NCI-H1417 treated with DMSO at 0.1 percent for 48 hours (cell line): ENCODE measurements at regions not wholly inside any gene's neighbourhood (a gene's known extent, or its start where the extent isn't known, plus 50 kb on each side); places are given as distances from the start of the nearest gene placed in this dataset.
"Not testable (repeated sequence)": the region's sequence is repeated elsewhere in the genome, so short reads cannot be mapped to it uniquely, and the experiment has no call there.

Experiments used
- DNase-seq: peaks from one replicate; lab custom pipeline; 2025; lab: John Stamatoyannopoulos, UW

DNA sequence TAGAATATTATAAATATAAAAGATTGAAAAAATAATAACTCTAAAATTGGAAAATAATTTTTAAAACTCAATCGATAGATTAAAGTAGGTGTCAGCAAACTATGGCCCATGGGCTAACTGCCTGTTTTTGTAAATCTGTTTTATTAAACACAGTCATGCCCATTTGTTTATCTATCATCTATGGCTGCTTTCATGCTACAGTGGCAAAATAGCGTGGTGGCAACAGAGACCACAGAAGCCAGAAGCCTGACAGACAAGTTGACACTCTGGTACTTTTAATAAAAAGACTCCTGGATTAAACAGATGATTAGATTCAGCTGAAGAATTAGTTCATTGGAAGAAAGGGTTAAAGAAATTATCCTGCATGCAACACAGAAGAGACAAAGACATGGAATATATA is 400.7 kb upstream of the RORB start:
- no peak for DNase-seq

DNA sequence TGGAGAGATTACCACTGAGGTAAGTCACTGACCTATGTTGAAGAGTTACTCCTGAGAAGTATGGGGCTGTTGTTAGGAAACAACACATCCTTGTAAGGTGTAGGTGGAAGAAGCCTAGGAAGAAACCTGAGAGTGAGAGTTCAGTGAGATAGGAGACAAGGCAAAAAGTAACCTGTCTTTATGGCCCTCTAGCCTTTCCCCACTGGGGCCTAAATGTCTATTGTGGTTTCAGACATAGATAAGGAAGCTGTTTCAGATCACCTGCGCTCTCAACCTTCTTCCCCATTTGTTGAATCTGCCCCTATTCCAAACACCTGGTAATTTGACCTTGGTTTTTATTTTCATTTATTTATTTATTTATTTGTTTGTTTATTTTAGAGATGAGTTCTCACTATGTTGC is 397.1 kb upstream of the RORB start:
- DNase-seq, result no peak

DNA sequence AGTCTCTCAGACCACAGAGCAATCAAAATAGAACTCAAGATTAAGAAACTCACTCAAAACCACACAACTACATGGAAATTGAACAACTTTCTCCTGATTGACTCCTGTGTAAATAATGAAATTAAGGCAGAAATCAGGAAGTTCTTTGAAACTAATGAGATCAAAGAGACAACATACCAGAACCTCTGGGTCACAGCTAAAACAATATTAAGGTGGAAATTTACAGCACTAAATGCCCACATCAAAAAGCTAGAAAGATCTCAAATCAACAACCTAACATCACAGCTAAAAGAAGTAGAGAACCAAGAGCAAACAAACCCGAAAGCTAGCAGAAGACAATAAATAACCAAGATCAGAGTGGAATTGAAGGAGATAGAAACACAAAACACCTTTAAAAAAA is 395.0 kb upstream of the RORB start:
- not testable (repeated sequence) for DNase-seq

DNA sequence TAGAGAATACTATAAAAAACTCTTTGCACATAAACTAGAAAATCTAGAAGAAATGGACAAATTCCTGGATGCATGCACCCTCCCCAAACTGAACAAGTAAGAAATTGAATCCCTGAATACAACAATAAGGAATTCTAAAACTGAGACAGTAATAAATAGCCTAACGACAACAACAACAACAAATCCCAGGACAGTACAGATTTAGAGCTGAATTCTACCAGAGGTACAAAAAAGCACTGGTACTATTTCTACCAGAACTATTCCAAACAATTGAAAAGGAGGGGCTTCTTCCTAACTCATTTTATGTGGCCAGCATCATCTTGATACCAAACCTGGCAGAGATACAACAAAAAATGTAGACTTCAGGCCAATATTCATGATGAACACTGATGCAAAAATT is 394.4 kb upstream of the RORB start:
- no peak for DNase-seq

DNA sequence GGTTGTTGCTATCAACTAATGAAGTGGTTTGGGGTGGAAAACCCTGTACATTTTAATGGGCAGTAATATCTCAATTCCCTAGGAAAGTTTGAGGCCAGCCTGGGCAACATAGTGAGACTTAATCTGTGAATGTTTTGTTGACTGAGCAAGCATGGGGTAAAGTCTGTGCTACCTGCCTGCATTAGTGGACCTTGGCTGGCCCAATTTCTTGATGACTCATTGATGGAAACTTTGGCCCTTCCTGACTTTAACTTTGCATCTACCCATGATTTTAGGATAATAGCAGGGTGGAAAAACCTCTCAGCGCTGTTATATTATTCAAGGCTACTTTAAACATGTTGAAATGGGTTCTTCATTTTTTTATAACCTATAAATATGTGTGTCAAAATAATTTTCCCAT is 389.4 kb upstream of the RORB start:
- no peak for DNase-seq

DNA sequence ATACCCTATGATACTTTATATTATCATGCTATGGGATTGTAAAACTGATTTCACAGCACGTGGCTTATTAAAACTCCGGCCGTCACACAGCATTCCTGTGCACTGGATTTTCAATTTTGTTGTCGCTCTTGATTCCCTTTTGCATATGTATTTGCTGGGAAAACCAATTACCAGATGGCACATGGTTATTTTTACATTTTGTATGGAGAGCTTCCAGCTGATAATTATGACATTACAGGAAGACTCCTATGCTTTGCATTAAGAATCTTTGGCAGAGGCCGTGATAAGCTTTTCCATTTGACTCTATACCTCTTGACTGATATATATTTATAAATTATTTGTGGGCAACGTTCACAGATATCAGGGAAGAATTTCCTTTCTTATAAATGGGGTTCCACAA is 381.2 kb upstream of the RORB start:
- DNase-seq, result no peak

DNA sequence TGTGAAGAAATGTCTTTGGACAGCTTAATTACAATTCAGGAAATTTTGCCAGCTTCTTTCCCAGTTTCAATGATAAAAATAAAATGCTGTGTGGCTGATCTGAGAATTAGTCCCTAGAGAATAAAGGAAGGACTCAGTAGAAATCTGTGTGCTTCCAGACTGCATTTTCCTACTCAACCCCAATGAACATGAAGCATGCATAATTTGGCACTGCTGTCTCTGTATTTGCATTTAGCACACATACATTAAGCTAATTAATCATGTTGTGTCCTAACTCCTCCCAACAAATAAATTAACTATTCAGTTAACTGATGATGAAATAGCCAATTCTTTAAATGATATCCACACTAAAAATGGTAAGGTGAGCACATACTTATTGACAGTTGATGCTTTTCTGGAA is 380.0 kb upstream of the RORB start:
- DNase-seq, result no peak

DNA sequence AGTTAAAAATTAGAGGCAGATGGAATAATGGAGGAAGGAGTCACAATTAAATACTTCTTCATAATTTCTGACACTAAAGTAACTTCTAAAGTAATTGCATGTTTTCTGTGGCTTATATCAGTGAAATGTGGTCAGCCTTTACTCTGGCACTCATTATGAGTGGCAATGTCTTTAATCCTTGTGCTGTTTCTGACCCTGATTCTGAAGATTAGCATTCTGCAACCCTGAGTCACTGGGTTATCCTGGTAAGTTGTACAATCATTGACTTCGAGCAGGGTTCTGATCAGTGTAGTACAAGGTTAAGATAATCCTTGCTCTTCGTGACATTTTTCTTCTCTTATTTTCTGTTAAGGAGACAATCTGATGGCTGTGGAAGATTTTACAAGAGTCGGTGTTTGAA is 379.4 kb upstream of the RORB start:
- no peak for DNase-seq

DNA sequence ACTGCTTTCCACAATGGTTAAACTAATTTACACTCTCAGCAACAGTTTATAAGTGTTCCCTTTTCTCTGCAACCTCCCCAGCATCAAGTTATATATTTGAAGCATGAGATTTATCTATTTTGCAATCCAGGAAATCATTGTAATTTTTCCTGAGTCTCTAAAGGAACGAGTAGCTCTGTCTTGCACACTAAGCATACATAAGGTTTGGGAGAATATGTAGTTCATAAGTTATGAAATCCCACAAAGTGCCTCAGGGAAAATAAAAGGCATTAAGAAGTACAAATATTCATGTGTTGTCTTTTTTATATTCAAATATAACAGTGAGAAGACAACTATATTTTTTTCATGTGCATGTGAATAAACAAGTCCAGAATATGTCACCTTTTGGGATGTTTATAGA is 377.1 kb upstream of the RORB start:
- no peak for DNase-seq

DNA sequence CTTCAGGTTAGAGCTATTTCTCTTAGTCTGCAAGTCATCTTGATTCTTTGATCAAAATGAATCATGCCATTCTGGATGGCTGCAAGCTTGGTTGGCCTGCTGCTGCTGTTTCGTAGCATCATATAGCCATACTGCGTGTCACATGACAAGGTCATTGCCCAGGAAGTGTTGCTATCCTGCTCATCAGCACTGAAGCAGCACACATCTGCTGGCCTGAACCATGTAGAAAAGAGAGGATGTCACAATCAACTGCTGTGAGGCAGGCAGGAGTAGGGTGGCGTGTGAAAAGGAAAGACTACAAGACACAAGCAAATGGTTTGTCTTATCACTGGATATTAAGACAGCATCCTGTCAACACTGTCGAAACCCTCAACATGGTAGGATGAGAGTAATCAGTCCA is 376.7 kb upstream of the RORB start:
- DNase-seq, result no peak

DNA sequence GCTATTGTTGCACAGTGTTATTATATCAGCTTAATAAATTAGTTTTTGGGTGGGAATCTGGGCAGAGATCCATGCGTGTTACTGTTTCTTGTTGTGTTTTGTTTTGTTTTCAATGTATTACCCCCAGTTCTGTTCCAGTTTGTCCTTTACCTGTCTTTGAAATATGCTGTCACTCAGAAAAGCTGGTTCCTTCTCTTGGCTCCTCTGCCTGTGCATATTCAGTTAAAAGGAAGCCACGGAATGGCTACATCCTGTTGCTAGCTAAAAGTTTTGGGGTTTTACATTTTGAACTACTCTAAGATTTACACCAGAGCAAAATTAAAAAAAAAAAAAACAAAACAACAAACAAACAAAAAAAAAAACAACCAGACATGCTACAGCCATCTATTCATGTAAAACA is 374.9 kb upstream of the RORB start:
- DNase-seq, result no peak

DNA sequence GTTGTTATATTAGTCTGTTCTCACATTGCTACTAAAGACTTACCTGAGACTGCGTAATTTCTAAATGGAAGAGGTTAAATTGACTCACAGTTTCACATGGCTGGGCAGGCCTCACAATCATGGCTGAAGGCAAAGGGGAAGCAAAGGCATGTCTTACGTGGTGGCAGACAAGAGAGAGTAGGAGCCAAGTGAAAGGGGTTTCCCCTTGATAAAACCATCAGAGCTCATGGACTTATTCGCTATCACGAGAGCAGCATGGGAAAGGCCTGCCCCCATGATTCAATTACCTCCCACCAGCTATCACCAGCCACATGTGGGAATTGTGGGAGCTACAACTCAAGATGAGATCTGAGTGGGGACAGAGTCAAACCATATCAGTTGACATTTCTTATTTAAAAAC is 374.5 kb upstream of the RORB start:
- DNase-seq, result no peak

DNA sequence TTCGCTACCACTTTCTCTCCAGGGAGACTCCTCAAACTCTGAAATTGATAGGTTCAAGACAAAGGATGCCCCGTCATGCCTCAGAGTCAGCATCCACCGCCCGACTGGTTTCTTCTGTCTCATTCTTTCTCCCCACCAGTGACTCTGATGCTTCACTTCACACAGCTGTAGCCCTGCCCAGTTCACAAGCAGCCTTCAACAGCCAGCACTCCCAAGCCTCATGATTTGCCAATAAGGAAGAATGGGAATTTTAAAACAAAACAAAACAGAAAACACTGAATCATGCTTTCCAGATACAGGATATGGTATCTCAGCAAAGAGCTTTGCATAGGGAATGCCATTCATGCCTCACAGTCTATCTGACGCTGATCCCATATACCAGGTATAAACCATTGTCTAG is 371.2 kb upstream of the RORB start:
- DNase-seq, result no peak

DNA sequence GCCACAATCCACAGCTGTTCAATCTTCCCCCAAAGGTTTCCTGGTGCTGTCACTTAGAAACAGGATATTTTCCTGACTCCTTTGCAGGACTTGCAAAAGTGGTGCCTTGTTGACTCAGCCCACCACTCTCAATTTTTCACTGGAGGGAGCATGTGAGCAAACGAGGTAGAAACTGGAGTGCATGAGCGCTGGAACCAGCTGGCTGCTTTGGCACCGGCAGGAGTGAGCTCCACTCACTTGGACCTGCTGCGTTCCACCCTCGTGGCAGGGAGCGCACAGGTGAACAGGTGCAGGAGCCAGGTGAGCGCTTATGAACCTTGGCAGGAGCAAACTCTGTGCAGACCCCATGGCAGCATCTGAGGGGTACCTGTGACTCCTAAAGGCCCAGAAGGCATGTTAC is 364.1 kb upstream of the RORB start:
- DNase-seq, result no peak

DNA sequence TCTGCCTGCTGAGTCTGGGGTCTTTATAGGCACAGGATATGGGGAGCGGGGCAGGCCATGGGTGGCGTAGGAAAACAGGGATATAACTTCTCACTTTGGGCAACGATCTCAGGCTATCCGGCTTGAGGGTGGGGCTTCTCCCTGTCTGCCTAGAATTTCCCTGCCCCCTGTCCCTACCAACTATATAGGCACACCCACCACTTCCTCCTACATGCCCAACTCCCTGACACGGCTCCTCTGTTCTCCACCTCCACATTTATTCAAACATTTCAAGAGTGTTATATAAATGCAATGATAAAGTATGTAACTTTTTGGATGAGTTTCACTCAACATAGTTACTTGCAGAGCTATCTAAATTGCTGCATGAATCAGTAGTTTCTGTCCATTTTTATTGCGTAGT is 363.2 kb upstream of the RORB start:
- no peak for DNase-seq

DNA sequence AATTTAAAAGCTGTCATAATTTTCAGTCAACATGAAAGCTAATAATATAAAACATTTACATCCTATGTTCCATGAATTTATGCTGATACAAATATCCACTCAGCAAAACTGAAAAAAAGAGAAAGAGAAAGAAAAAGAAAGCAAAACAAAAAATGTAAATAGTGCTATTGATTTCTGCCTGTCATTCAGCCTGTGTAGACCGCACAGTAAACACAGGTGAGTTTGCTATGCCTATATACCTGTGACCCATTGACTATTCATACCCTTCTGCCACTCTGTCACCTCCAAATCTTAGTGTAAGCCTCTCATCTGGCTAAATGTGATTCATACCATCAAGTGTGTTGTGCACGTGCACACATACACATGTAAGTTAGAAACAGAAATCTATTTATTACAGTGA is 359.0 kb upstream of the RORB start:
- DNase-seq, result no peak

DNA sequence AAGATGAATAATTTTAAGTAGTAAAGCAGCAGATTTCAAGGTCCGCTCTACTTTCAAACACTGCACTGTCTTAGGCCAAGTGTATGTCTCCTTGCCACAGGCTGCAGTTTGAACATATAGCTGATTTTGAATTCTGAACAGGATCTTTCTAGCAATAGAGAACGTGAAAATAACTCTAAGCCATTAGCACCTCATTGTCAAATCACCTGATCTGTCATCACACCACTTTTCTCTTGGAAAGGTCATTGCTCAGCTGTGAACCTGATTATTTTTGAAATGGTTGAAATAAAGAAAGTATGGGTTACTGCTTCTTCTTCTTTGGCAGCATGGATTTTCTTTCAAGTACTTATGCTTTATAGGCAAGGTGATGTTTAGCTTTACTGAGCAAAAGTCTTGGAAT is 357.0 kb upstream of the RORB start:
- DNase-seq, result no peak

DNA sequence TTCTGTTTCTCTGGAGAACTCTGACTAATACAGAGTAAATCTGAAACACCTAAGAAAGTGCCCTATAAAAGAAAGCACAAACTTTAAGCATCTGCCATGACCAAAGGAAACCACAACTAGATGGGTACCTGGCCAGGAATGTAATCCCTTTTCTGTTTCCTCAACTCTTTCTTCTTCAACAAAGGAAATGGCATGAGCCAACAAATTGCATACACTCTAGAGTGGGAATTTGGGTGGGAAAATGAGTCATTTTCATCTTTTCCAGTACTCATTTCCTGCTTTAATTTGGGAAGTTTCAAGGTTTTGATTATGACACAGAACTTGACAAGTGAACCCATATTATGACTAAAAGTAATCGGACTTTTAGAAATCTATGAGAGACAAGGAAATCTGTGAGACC is 349.2 kb upstream of the RORB start:
- no peak for DNase-seq

DNA sequence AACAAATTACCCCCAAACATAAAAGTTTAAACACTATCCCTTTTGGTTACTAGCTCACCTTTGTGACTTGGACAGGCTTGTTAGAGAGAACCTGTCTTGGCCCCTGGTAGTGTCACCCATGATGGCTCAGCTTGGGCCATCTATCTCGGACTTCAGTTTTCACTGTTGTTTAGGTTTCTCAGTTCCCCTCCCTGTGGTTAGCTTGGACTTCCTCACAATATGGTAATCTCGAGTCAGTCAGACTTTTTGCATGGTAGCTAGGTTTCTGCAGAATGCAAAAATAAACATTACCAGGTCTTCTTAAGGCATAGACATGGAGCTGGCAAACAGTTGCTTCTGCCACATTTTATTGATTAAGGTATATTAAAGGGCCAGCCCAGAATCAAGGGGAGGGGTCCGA is 324.3 kb upstream of the RORB start:
- DNase-seq, result no peak

DNA sequence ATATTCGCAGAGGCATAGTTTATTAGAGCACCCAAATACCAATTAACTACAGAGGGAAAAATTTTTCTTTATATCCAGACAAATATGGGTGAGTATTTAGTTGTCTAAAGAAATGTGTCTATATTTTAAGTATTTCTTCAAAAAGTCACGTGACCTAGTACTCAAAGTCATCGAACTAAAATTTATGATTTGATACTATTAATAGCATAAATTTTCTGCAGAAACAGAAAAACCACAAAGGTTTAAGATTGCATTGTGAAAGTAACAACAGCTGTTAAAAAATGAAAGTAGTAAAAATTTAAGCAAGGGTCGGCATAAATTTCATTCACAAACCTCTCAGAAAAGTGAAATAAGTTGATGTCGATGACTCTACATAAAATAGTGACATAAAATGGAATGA is 323.9 kb upstream of the RORB start:
- DNase-seq, result no peak

DNA sequence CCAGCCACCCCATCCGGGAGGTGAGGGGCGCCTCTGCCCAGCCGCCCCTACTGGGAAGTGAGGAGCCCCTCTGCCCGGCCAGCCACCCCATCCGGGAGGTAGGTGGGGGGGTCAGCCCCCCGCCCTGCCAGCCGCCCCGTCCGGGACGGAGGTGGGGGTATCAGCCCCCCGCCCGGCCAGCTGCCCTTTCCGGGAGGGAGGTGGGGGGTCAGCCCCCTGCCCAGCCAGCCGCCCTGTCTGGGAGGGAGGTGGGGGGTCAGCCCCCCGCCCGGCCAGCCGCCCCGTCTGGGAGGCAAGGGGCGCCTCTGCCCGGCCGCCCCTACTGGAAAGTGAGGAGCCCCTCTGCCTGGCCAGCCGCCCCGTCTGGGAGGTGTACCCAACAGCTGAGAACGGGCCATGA is 299.4 kb upstream of the RORB start:
- DNase-seq, result not testable (repeated sequence)

DNA sequence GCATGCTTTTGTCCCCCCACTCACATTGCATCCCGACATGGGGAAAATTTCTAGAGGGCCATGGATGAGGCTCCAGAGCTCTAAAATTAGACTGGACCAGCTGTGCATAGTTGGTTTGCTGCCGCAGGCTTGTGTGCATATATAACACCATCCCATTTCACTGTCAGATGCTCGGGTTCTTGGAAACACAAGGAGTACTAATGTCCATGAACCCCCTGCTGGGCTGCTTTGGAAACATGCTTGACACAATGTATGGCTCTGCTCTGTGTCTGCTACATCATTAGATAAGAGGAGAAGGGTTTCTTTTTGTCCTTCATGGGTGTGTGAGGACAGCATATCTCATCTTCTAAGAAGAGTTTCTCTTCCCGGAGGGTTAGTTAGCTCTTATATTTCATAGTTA is 292.1 kb upstream of the RORB start:
- no peak for DNase-seq

DNA sequence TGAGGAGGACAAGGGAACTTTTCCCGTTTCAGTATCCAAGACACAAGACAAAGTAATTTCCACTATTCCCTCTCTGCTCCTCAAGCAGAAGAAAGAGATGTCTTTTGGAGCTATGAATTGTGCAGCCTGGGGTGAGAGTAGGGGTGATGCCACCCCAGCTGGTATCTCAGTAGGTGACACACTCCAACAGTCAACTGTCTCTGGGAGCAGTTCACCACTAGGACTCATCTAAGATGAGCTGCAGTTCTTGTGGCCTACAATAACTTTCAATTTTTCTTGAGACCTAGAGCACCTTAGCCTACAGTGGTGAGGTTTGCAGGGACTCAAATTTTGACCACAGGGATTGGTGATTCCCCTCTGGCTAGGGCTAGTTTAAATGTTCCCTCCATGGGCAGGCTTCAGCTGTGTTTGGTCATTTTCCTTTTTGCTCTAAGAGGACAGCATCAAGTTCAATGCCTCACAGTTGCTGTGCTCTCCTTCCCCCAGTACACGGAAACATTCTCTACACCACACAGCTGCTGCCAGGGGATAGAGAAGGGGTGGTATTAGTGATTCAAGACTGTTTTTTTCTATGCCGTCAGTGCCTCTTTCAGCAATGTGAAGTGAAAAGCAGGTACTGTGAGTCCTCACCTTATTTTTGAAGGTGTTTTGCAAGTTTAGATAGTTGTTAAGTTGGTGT is 278.6 kb upstream of the RORB start:
- DNase-seq, result no peak

DNA sequence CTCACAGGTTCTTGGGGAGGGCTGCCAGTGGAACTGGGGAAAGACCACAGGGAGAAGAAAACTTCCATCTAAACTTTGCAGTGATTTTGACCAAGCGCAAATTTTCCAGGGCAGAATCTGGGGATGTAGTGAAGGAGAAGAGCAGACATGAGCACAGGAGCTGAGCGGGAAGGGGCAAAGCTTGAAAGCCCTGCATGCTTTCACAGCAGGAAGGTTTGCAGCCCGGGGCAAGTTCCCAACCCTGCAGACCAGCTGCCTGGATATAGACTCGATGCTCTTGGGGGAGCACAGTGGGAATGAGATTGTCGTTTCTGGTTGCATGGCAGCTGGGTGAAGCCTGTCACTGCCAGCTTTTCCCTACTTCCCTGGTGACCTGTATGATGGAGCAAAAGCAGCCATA is 276.8 kb upstream of the RORB start:
- no peak for DNase-seq

DNA sequence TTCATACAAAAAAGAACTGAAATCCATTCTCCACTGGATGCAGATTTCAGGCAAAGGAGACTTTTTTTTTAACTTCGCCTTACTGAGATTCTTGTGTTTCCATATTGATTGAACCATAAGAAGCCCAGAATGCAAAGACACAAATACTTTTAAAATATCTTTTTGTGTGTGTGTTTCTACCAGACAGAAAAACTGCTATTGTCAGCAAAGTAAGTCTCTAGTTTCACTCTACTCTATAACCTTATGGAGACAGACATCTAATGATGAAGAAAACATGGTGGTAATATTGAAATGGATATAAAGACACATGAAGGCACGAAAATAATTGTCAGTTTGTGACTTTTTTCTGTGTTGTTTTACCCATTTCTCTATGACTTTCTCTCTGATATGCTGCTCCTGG is 260.3 kb upstream of the RORB start:
- DNase-seq, result no peak
